Mesendoderm (in vitro differentiated cells): ENCODE measurements at regions not wholly inside any gene's neighbourhood (a gene's known extent, or its start where the extent isn't known, plus 50 kb on each side); places are given as distances from the start of the nearest gene placed in this dataset.

Experiments used
- DNase-seq: peaks from one replicate; pipeline ENCODE4 v3.0.0; 2013
- H2AK5ac ChIP-seq: 2 replicates; pipeline ENCODE4 v1.6.1; 2013; ENCODE audit warnings: low read length, inconsistent platforms
- H2BK120ac ChIP-seq: 2 replicates; pipeline ENCODE4 v1.6.1; 2013; ENCODE audit warnings: low read depth, mild to moderate bottlenecking, low read length, moderate library complexity, mixed read lengths
- H2BK15ac ChIP-seq: replicated peaks from 2 replicates; pipeline ENCODE4 v1.6.1; 2013; ENCODE audit warnings: low read depth, mild to moderate bottlenecking, moderate library complexity
- H2BK5ac ChIP-seq: 2 replicates; pipeline ENCODE4 v1.6.1; 2013; ENCODE audit warnings: low read length, inconsistent platforms
- H3K18ac ChIP-seq: 2 replicates; pipeline ENCODE4 v1.6.1; 2013; ENCODE audit warnings: mild to moderate bottlenecking, low read length, mixed read lengths
- H3K23ac ChIP-seq: one replicate; pipeline ENCODE4 v1.6.1; 2013; ENCODE audit warnings: low read length
- H3K27ac ChIP-seq: 2 replicates; pipeline ENCODE4 v1.5.1; 2013; ENCODE audit warnings: low read depth, mild to moderate bottlenecking, inconsistent platforms, low read length, moderate library complexity
- H3K27me3 ChIP-seq: 2 replicates; pipeline ENCODE4 v1.6.1; 2013; ENCODE audit warnings: low read length, control low read depth, mild to moderate bottlenecking, inconsistent platforms; ENCODE audit not compliant: insufficient read depth, poor library complexity
- H3K36me3 ChIP-seq: 2 replicates; pipeline ENCODE4 v1.6.1; 2013; ENCODE audit warnings: low read length, inconsistent platforms; ENCODE audit not compliant: control insufficient read depth, insufficient read depth
- H3K4ac ChIP-seq: one replicate; pipeline ENCODE4 v1.6.1; 2013; ENCODE audit warnings: low read depth, mild to moderate bottlenecking, low read length, moderate library complexity
- H3K4me1 ChIP-seq: 2 replicates; pipeline ENCODE4 v1.6.1; 2013; ENCODE audit warnings: low read depth, low read length, inconsistent platforms; ENCODE audit not compliant: control insufficient read depth
- H3K4me2 ChIP-seq: 2 replicates; pipeline ENCODE4 v1.6.1; 2013; ENCODE audit warnings: low read length
- H3K4me3 ChIP-seq: 2 replicates; pipeline ENCODE4 v1.5.1; 2013; ENCODE audit warnings: mild to moderate bottlenecking, low read length
- H3K56ac ChIP-seq: one replicate; pipeline ENCODE4 v1.6.1; 2013; ENCODE audit warnings: low read length
- H3K79me1 ChIP-seq: 2 replicates; pipeline ENCODE4 v1.6.1; 2013; ENCODE audit warnings: low read length, inconsistent platforms
- H3K79me2 ChIP-seq: 2 replicates; pipeline ENCODE4 v1.6.1; 2013; ENCODE audit warnings: mild to moderate bottlenecking, low read length; ENCODE audit not compliant: control insufficient read depth, insufficient read depth
- H3K9ac ChIP-seq: 2 replicates; pipeline ENCODE4 v1.6.1; 2013; ENCODE audit warnings: low read length, inconsistent platforms
- H4K5ac ChIP-seq: one replicate; pipeline ENCODE4 v1.6.1; 2013; ENCODE audit warnings: low read length
- H4K8ac ChIP-seq: one replicate; pipeline ENCODE4 v1.6.1; 2013; ENCODE audit warnings: low read depth, mild to moderate bottlenecking, control low read depth, low read length, moderate library complexity
- WGBS: extraction: QIAGEN DNeasy Blood & Tissue Kit; methylation state at CpG from one replicate; pipeline ENCODE4 v1.1.7; 2013; ENCODE audit warnings: low lambda C conversion rate, missing lambda C conversion rate; ENCODE audit not compliant: insufficient coverage; ENCODE audit errors: extremely low coverage; 5-methylcytosine and 5-hydroxymethylcytosine counted together

- Histone ChIP-seq H3K18ac (no peak overlapping the region), H2BK120ac (no peak overlapping the region), H3K4me1 (no peaks in the 10 kb centered on the region), H2BK15ac (no peak overlapping the region), H3K4ac (no peak overlapping the region), H3K4me2 (no peak overlapping the region), H3K79me1 (no peaks in the 10 kb centered on the region), H3K9ac (no peak overlapping the region), H3K56ac (no peak overlapping the region), H3K36me3 (no peaks in the 10 kb centered on the region), H3K79me2 (no peaks in the 10 kb centered on the region), H4K8ac (no peak overlapping the region), H2AK5ac (no peak overlapping the region), H3K23ac (no peak overlapping the region), H4K5ac (no peak overlapping the region), H3K27me3 (no peaks in the 10 kb centered on the region), H3K27ac (no peak overlapping the region), H2BK5ac (no peak overlapping the region), H3K4me3 (no peak overlapping the region)
- WGBS, result no CpG with 5 or more reads among the region's 10 CpGs
- DNase-seq, result no peak
Measured at GRCh38 chr16:79305074-79305473, 295.5 kb downstream of the MAF start.

- Histone ChIP-seq H3K79me1 (no peaks in the 10 kb centered on the region), H2BK5ac (no peak overlapping the region), H3K36me3 (no peaks in the 10 kb centered on the region), H3K27me3 (no peaks in the 10 kb centered on the region), H4K5ac (no peak overlapping the region), H3K18ac (no peak overlapping the region), H4K8ac (no peak overlapping the region), H3K27ac (no peak overlapping the region), H2BK15ac (no peak overlapping the region), H3K23ac (no peak overlapping the region), H3K4me2 (no peak overlapping the region), H3K9ac (no peak overlapping the region), H2AK5ac (no peak overlapping the region), H3K79me2 (no peaks in the 10 kb centered on the region), H3K4ac (no peak overlapping the region), H3K56ac (no peak overlapping the region), H2BK120ac (no peak overlapping the region), H3K4me3 (no peak overlapping the region), H3K4me1 (no peaks in the 10 kb centered on the region)
- DNase-seq, result no peak
- WGBS, result no CpG with 5 or more reads among the region's 8 CpGs
Measured at GRCh38 chr16:79303959-79304387, 296.6 kb downstream of the MAF start.

GRCh38 chr16:79303206-79303605 is 297.3 kb downstream of the MAF start:
- Histone ChIP-seq H4K8ac (no peak overlapping the region), H3K4me1 (no peaks in the 10 kb centered on the region)
- no peak for DNase-seq

GRCh38 chr16:79302731-79303130 is 297.8 kb downstream of the MAF start:
- WGBS, result no CpG with 5 or more reads among the region's 7 CpGs
- Histone ChIP-seq H2BK5ac (no peak overlapping the region), H3K79me2 (no peaks in the 10 kb centered on the region), H3K27me3 (no peaks in the 10 kb centered on the region), H4K8ac (no peak overlapping the region), H3K4me1 (no peaks in the 10 kb centered on the region), H3K18ac (no peak overlapping the region), H3K4me2 (no peak overlapping the region), H3K27ac (no peak overlapping the region), H2BK15ac (no peak overlapping the region), H4K5ac (no peak overlapping the region), H3K4me3 (no peak overlapping the region), H2BK120ac (no peak overlapping the region), H3K4ac (no peak overlapping the region), H3K56ac (no peak overlapping the region), H3K36me3 (no peaks in the 10 kb centered on the region), H3K79me1 (no peaks in the 10 kb centered on the region), H3K9ac (no peak overlapping the region), H2AK5ac (no peak overlapping the region), H3K23ac (no peak overlapping the region)
- DNase-seq, result no peak

More at GRCh38 chr16:79303206-79303605, 297.3 kb downstream of the MAF start:
- Histone ChIP-seq H2BK120ac (no peak overlapping the region), H3K4me2 (no peak overlapping the region), H3K56ac (no peak overlapping the region), H2AK5ac (no peak overlapping the region), H3K79me2 (no peaks in the 10 kb centered on the region), H2BK15ac (no peak overlapping the region), H3K27ac (no peak overlapping the region), H3K4me3 (no peak overlapping the region), H3K9ac (no peak overlapping the region), H3K27me3 (no peaks in the 10 kb centered on the region), H3K4ac (no peak overlapping the region), H3K18ac (no peak overlapping the region), H3K23ac (no peak overlapping the region), H4K5ac (no peak overlapping the region), H2BK5ac (no peak overlapping the region), H3K36me3 (no peaks in the 10 kb centered on the region), H3K79me1 (no peaks in the 10 kb centered on the region)
- no CpG with 5 or more reads among the region's 3 CpGs for WGBS

- no peak overlapping the region for H3K9ac ChIP-seq
- no peak overlapping the region for H2BK120ac ChIP-seq
- H2AK5ac ChIP-seq, result no peak overlapping the region
- no CpG with 5 or more reads among the region's 12 CpGs for WGBS
- no peak overlapping the region for H2BK5ac ChIP-seq
- H4K8ac ChIP-seq, result no peak overlapping the region
- H3K36me3 ChIP-seq, result no peaks in the 10 kb centered on the region
- DNase-seq, result no peak
- no peak overlapping the region for H3K4ac ChIP-seq
- H3K79me1 ChIP-seq, result no peaks in the 10 kb centered on the region
- H3K4me1 ChIP-seq, result no peaks in the 10 kb centered on the region
- no peak overlapping the region for H3K4me2 ChIP-seq
- H3K4me3 ChIP-seq, result no peak overlapping the region
- no peak overlapping the region for H3K18ac ChIP-seq
- H3K56ac ChIP-seq, result no peak overlapping the region
- H3K23ac ChIP-seq, result no peak overlapping the region
- no peak overlapping the region for H4K5ac ChIP-seq
- no peak overlapping the region for H3K27ac ChIP-seq
- no peaks in the 10 kb centered on the region for H3K79me2 ChIP-seq
- no peak overlapping the region for H2BK15ac ChIP-seq
- no peaks in the 10 kb centered on the region for H3K27me3 ChIP-seq
Measured at GRCh38 chr16:79301051-79301450, 299.5 kb downstream of the MAF start.
